Body of pancreas (tissue), 4 donors: ENCODE measurements at regions not wholly inside any gene's neighbourhood (a gene's known extent, or its start where the extent isn't known, plus 50 kb on each side); places are given as distances from the start of the nearest gene placed in this dataset.
A peak's percentile ranks its signal among the peaks of the same experiment; 100 is the strongest.

Source experiments
- ATAC-seq: fragments of 150-250 bp; one replicate; pipeline ENCODE4 v1.9.1; 2016
- DNase-seq, 4 donors: peaks; one replicate each; pipeline ENCODE4 v3.0.0-alpha.2; 2019
- H3K27ac ChIP-seq, 4 donors: fragments of 200-600 bp; sonication (generic); 1 replicate in 3 of 4; 2 replicates in 1 of 4; pipeline versions ENCODE4 v1.5.1 to v1.6.1; 2016 to 2019; ENCODE audit warnings: mild to moderate bottlenecking in 1 of 4, mixed read lengths in 1 of 4, moderate library complexity in 1 of 4
- H3K27me3 ChIP-seq, 2 donors: fragments of 200-600 bp; sonication (generic); one replicate each; pipeline ENCODE4 v1.6.0; 2016; ENCODE audit warnings: mild to moderate bottlenecking in 1 of 2
- H3K36me3 ChIP-seq, 2 donors: fragments of 200-600 bp; sonication (generic); replicated peaks in 1 of 2; 2 replicates each; pipeline ENCODE4 v1.5.1; 2016; ENCODE audit warnings: low read depth in 2 of 2; ENCODE audit not compliant: insufficient read depth in 1 of 2
- H3K4me1 ChIP-seq: fragments of 200-600 bp; sonication (generic); one replicate; pipeline ENCODE4 v1.6.0; 2016
- H3K4me3 ChIP-seq, 2 donors: fragments of 200-600 bp; sonication (generic); 1 replicate in 1 of 2; 2 replicates in 1 of 2; pipeline ENCODE4 v1.5.1; 2016 to 2019
- H3K9me3 ChIP-seq, 3 donors: fragments of 200-600 bp; sonication (generic); 1 replicate in 2 of 3; 2 replicates in 1 of 3; pipeline ENCODE4 v1.5.1; 2016
- POLR2A ChIP-seq, 3 donors: fragments of 450-650 bp; IDR thresholded peaks; one replicate each; pipeline ENCODE4 v1.6.1; 2016; ENCODE audit warnings: antibody characterized with exemption in 3 of 3, mild to moderate bottlenecking in 2 of 3
- WGBS, 2 donors: methylation state at CpG; one replicate each; pipeline ENCODE4 v1.1.5; 2017; 5-methylcytosine and 5-hydroxymethylcytosine counted together
- intact Hi-C: fragments of 100-400 bp; cut with DNase I; formaldehyde crosslinking; loops from one replicate; pipeline ENCODE4 v1.15.1; 2023
- TF ChIP-seq, protein P1 (sequence below), 7 experiments: fragments of 450-650 bp in 4 of 7; fragments of 200-600 bp in 3 of 7; sonication (generic) in 3 of 7; IDR thresholded peaks; one replicate each; pipeline ENCODE4 v1.5.1; 2016 to 2019; ENCODE audit warnings: antibody characterized with exemption in 7 of 7

- WGBS, 2 donors = 28 to 31% methylated on average over 2 of the region's 2 CpGs
- TF ChIP-seq POLR2A (IDR thresholded peaks at IDR 0.05) = no peak
- TF ChIP-seq, protein P1, sequence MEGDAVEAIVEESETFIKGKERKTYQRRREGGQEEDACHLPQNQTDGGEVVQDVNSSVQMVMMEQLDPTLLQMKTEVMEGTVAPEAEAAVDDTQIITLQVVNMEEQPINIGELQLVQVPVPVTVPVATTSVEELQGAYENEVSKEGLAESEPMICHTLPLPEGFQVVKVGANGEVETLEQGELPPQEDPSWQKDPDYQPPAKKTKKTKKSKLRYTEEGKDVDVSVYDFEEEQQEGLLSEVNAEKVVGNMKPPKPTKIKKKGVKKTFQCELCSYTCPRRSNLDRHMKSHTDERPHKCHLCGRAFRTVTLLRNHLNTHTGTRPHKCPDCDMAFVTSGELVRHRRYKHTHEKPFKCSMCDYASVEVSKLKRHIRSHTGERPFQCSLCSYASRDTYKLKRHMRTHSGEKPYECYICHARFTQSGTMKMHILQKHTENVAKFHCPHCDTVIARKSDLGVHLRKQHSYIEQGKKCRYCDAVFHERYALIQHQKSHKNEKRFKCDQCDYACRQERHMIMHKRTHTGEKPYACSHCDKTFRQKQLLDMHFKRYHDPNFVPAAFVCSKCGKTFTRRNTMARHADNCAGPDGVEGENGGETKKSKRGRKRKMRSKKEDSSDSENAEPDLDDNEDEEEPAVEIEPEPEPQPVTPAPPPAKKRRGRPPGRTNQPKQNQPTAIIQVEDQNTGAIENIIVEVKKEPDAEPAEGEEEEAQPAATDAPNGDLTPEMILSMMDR (IDR thresholded peaks at IDR 0.05) = no peak
- peaks cover 9% of the 10 kb centered on the region for H3K4me1 ChIP-seq
- H3K27ac ChIP-seq = no peak overlapping the region
- H3K36me3 ChIP-seq = no peaks in the 10 kb centered on the region
- H3K27me3 ChIP-seq = no peaks in the 10 kb centered on the region
- no peak for ATAC-seq
- intact Hi-C loops = no loop called here
- no peaks in the 10 kb centered on the region for H3K9me3 ChIP-seq
- no peak for DNase-seq
- H3K4me3 ChIP-seq = no peak overlapping the region
Measured at GRCh38 chr6:28661097-28661713, 135.5 kb downstream of the GPX5 start.

DNA sequence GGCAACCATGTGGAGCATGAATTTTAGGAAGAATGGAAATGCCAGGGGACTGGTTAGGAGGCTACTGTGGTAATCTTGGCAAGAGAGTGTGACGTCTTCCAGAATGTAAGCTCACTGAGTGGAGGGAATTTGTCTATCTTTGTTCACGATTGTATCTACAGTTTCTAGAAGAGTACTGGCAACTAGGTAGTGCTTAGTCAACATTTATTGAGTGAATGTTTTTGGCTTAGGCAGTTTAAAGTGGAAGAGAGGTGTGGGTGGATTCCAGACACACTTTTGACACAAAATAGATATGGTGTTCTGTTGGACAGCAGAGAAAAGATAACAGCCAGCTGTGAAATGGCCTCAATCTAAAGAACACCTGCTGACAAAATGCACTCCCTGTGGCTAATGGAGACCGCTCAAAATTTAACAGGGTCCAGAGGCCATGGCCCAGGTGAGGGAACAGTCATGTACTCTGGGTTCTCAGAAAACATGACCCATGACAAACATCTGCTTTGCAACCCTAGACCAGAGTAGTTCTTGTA lies 139.3 kb downstream of the GPX5 start:
- Histone ChIP-seq H3K4me1 (no peaks in the 10 kb centered on the region), H3K27ac (no peak overlapping the region), H3K9me3 (no peaks in the 10 kb centered on the region), H3K27me3 (no peaks in the 10 kb centered on the region), H3K4me3 (no peak overlapping the region), H3K36me3 (no peaks in the 10 kb centered on the region)
- TF ChIP-seq, protein P1 (IDR thresholded peaks at IDR 0.05) = no peak
- TF ChIP-seq POLR2A (IDR thresholded peaks at IDR 0.05) = no peak
- DNase-seq (no peak), ATAC-seq (no peak)
- intact Hi-C loops = no loop called here
- 70 to 78% methylated on average over 3 of the region's 3 CpGs for WGBS, 2 donors

- Histone ChIP-seq H3K27me3 (peaks cover 0 to 18% of the 10 kb centered on the region in 2 donors), H3K4me1 (peaks cover 9% of the 10 kb centered on the region), H3K36me3 (no peaks in the 10 kb centered on the region), H3K27ac (no peak overlapping the region), H3K9me3 (no peaks in the 10 kb centered on the region), H3K4me3 (no peak overlapping the region)
- DNase-seq = no peak
- WGBS, 2 donors = 55 to 64% methylated on average over 3 of the region's 3 CpGs
- ATAC-seq = no peak
- TF ChIP-seq, protein P1 (IDR thresholded peaks at IDR 0.05) = no peak
- no peak for TF ChIP-seq POLR2A (IDR thresholded peaks at IDR 0.05)
- intact Hi-C loops = no loop called here
Measured at GRCh38 chr6:28673417-28673786, 147.7 kb downstream of the GPX5 start.

GRCh38 chr6:28673787-28674671 lies 148.3 kb downstream of the GPX5 start:
- DNase-seq = peak in 3 of 4 donors; percentile 10 to 32 (median 14)
- H3K36me3 ChIP-seq = no peaks in the 10 kb centered on the region
- peaks cover 0 to 18% of the 10 kb centered on the region in 2 donors for H3K27me3 ChIP-seq
- ATAC-seq = no peak
- 2 to 3% methylated on average over 42 to 44 of the region's 44 CpGs for WGBS, 2 donors
- H3K4me1 ChIP-seq = peaks cover 9% of the 10 kb centered on the region
- TF ChIP-seq, protein P1 (IDR thresholded peaks at IDR 0.05) = no peak
- no peak for TF ChIP-seq POLR2A (IDR thresholded peaks at IDR 0.05)
- intact Hi-C loops = no loop called here
- H3K4me3 ChIP-seq = no peak overlapping the region
- H3K27ac ChIP-seq = no peak overlapping the region
- H3K9me3 ChIP-seq = no peaks in the 10 kb centered on the region
